T-cell (primary cell): ENCODE measurements at regions not wholly inside any gene's neighbourhood (a gene's known extent, or its start where the extent isn't known, plus 50 kb on each side); places are given as distances from the start of the nearest gene placed in this dataset.
"Not testable (repeated sequence)": the region's sequence is repeated elsewhere in the genome, so short reads cannot be mapped to it uniquely, and the experiment has no call there.

ENCODE experiments used
- ATAC-seq, 4 experiments: fragments of 200-7000 bp in 3 of 4; fragments of 150-1000 bp in 1 of 4; cut with Tn5 transposase; replicated peaks in 1 of 4; 1 replicate in 3 of 4; 2 replicates in 1 of 4; pipeline ENCODE4 v1.10.0; 2021; ENCODE audit warnings: moderate library complexity in 3 of 4, mild to moderate bottlenecking in 2 of 4, moderate number of reproducible peaks in 1 of 4
- CTCF ChIA-PET, 2 donors: fragments of 300-600 bp; sonication (Branson Sonifier 250); formaldehyde crosslinking; loops; one replicate each; lab custom pipeline; 2022; ENCODE audit warnings: antibody characterized with exemption in 2 of 2; lab: Charles Lee
- POLR2A ChIA-PET, 2 donors: fragments of 300-600 bp; sonication (Branson Sonifier 250); formaldehyde crosslinking; loops; one replicate each; lab custom pipeline; 2022; ENCODE audit warnings: antibody characterized with exemption in 2 of 2; lab: Charles Lee
- DNase-seq, 35 experiments: peaks; one replicate each; pipeline versions ENCODE4 v3.0.0 to v3.0.0-alpha.2; 2013 to 2023
- H3K27ac ChIP-seq: one replicate; pipeline ENCODE4 v1.5.1; 2013; ENCODE audit warnings: low read length
- H3K27me3 ChIP-seq, 2 experiments: replicated peaks in 1 of 2; 1 replicate in 1 of 2; 2 replicates in 1 of 2; pipeline versions ENCODE4 v1.6.1 to v1.7.0; 2013; ENCODE audit warnings: low read length in 1 of 2, mixed read lengths in 1 of 2; ENCODE audit not compliant: control insufficient read depth in 2 of 2, insufficient read depth in 2 of 2; ENCODE audit errors: extremely low read depth in 1 of 2
- H3K36me3 ChIP-seq, 2 donors: 1 replicate in 1 of 2; 2 replicates in 1 of 2; pipeline versions ENCODE4 v1.6.1 to v1.7.0; 2013; ENCODE audit warnings: low read length in 1 of 2; ENCODE audit not compliant: control insufficient read depth in 2 of 2, insufficient read depth in 1 of 2; ENCODE audit errors: extremely low read depth in 1 of 2
- H3K4me1 ChIP-seq, 2 experiments: 1 replicate in 1 of 2; 2 replicates in 1 of 2; pipeline versions ENCODE4 v1.6.1 to v1.7.0; 2013; ENCODE audit warnings: low read length in 2 of 2, mixed read lengths in 1 of 2; ENCODE audit not compliant: insufficient read depth in 2 of 2, control insufficient read depth in 1 of 2; ENCODE audit errors: extremely low read depth in 1 of 2
- H3K4me3 ChIP-seq, 2 donors: 1 replicate in 1 of 2; 2 replicates in 1 of 2; pipeline versions ENCODE4 v1.5.1 to v1.7.0; 2013; ENCODE audit warnings: mild to moderate bottlenecking in 2 of 2, low read length in 1 of 2, moderate library complexity in 1 of 2; ENCODE audit not compliant: control insufficient read depth in 1 of 2; ENCODE audit errors: extremely low read depth in 1 of 2
- H3K9me3 ChIP-seq: 2 replicates; pipeline ENCODE4 v1.7.0; 2013
- H3K27ac Mint-ChIP-seq, 2 donors: one replicate each; pipeline ENCODE4 v1.8.0; 2020 to 2021; ENCODE audit warnings: mild to moderate bottlenecking in 2 of 2, mixed read lengths in 2 of 2
- H3K27me3 Mint-ChIP-seq, 2 donors: one replicate each; pipeline ENCODE4 v1.8.0; 2021 to 2022; ENCODE audit warnings: mixed read lengths in 2 of 2
- H3K36me3 Mint-ChIP-seq: one replicate; pipeline ENCODE4 v1.8.0; 2021; ENCODE audit warnings: mixed read lengths
- H3K4me1 Mint-ChIP-seq, 3 donors: one replicate each; pipeline ENCODE4 v1.8.0; 2020 to 2022; ENCODE audit warnings: mixed read lengths in 3 of 3, mild to moderate bottlenecking in 1 of 3
- H3K4me3 Mint-ChIP-seq, 3 donors: one replicate each; pipeline ENCODE4 v1.8.0; 2020 to 2022; ENCODE audit warnings: mild to moderate bottlenecking in 3 of 3, mixed read lengths in 3 of 3, moderate library complexity in 3 of 3
- H3K9me3 Mint-ChIP-seq, 3 donors: one replicate each; pipeline ENCODE4 v1.8.0; 2020 to 2022; ENCODE audit warnings: mixed read lengths in 3 of 3
- WGBS: methylation state at CpG from one replicate; pipeline ENCODE4 v1.1.5; 2013; ENCODE audit warnings: missing lambda C conversion rate; ENCODE audit not compliant: insufficient coverage; 5-methylcytosine and 5-hydroxymethylcytosine counted together

- DNase-seq (peak in 1 of 35 experiments; percentile 3), ATAC-seq (no peak)
- ChIA-PET POLR2A (no interaction called here), CTCF (interaction anchor here in 1 of 2 donors (0.7 kb wide), 1 partner anchor 248 kb away, joined by 3 read pairs; no protein-coding TSS in a partner anchor)
- H3K9me3 ChIP-seq: no peaks in the 10 kb centered on the region
- H3K4me1 Mint-ChIP-seq: no peaks in the 10 kb centered on the region
- H3K27me3 ChIP-seq: peaks cover 0 to 12% of the 10 kb centered on the region in 2 experiments
- H3K9me3 Mint-ChIP-seq: no peaks in the 10 kb centered on the region
- no peak overlapping the region for H3K4me3 Mint-ChIP-seq
- 91% methylated on average over 7 of the region's 11 CpGs for WGBS
- H3K4me3 ChIP-seq: no peak overlapping the region
- H3K36me3 Mint-ChIP-seq: no peaks in the 10 kb centered on the region
- H3K27me3 Mint-ChIP-seq: peaks cover 3 to 8% of the 10 kb centered on the region in 2 donors
- H3K4me1 ChIP-seq: no peaks in the 10 kb centered on the region
- no peak overlapping the region for H3K27ac Mint-ChIP-seq
- no peak overlapping the region for H3K27ac ChIP-seq
- H3K36me3 ChIP-seq: no peaks in the 10 kb centered on the region
Observed at GRCh38 chr9:89854715-89855475, 250.1 kb downstream of the GADD45G start.

GRCh38 chr9:89856296-89856695 is 251.5 kb downstream of the GADD45G start:
- CTCF ChIA-PET, H3K4me3 ChIP-seq, H3K9me3 Mint-ChIP-seq, H3K4me1 ChIP-seq, H3K27ac Mint-ChIP-seq, H3K27ac ChIP-seq, POLR2A ChIA-PET, H3K4me3 Mint-ChIP-seq, DNase-seq, H3K36me3 ChIP-seq, ATAC-seq, H3K36me3 Mint-ChIP-seq, H3K9me3 ChIP-seq, H3K4me1 Mint-ChIP-seq: not testable (repeated sequence)
- H3K27me3 ChIP-seq: peaks cover 0 to 11% of the 10 kb centered on the region in 2 experiments
- 82% methylated on average over 3 of the region's 5 CpGs for WGBS
- H3K27me3 Mint-ChIP-seq: peaks cover 0 to 14% of the 10 kb centered on the region in 2 donors

GRCh38 chr9:89856950-89857349 is 252.1 kb downstream of the GADD45G start:
- H3K27me3 Mint-ChIP-seq: peaks cover 0 to 14% of the 10 kb centered on the region in 2 donors
- ATAC-seq, DNase-seq, CTCF ChIA-PET, H3K4me1 Mint-ChIP-seq, H3K9me3 Mint-ChIP-seq, H3K9me3 ChIP-seq, H3K36me3 Mint-ChIP-seq, H3K36me3 ChIP-seq, H3K27ac ChIP-seq, POLR2A ChIA-PET, H3K4me3 ChIP-seq, H3K4me1 ChIP-seq, H3K27ac Mint-ChIP-seq, H3K4me3 Mint-ChIP-seq: not testable (repeated sequence)
- peaks cover 0 to 13% of the 10 kb centered on the region in 2 experiments for H3K27me3 ChIP-seq

- H3K4me1 ChIP-seq, H3K9me3 ChIP-seq, H3K4me3 ChIP-seq, H3K27me3 ChIP-seq, H3K36me3 Mint-ChIP-seq, H3K27ac Mint-ChIP-seq, DNase-seq, H3K36me3 ChIP-seq, POLR2A ChIA-PET, H3K4me3 Mint-ChIP-seq, ATAC-seq, H3K27ac ChIP-seq, H3K9me3 Mint-ChIP-seq, H3K4me1 Mint-ChIP-seq, CTCF ChIA-PET: not testable (repeated sequence)
- H3K27me3 Mint-ChIP-seq: peaks cover 0 to 13% of the 10 kb centered on the region in 2 donors
- 98% methylated on average over 5 of the region's 7 CpGs for WGBS
Observed at GRCh38 chr9:89859842-89860241, 255.0 kb downstream of the GADD45G start.

GRCh38 chr9:89861371-89861770 is 256.6 kb downstream of the GADD45G start:
- H3K36me3 ChIP-seq, H3K4me3 ChIP-seq, H3K36me3 Mint-ChIP-seq, H3K27ac ChIP-seq, CTCF ChIA-PET, H3K9me3 ChIP-seq, POLR2A ChIA-PET, H3K27me3 ChIP-seq, H3K9me3 Mint-ChIP-seq, H3K27me3 Mint-ChIP-seq, H3K4me3 Mint-ChIP-seq, DNase-seq, ATAC-seq, H3K4me1 ChIP-seq, H3K27ac Mint-ChIP-seq, H3K4me1 Mint-ChIP-seq: not testable (repeated sequence)
- 57% methylated on average over 2 of the region's 5 CpGs for WGBS

- no peak for ATAC-seq
Observed at GRCh38 chr9:89862316-89862715, 257.5 kb downstream of the GADD45G start.

More at GRCh38 chr9:89862316-89862715, 257.5 kb downstream of the GADD45G start:
- Mint-ChIP-seq H3K36me3 (no peaks in the 10 kb centered on the region), H3K27me3 (peaks cover 0 to 9% of the 10 kb centered on the region in 2 donors), H3K9me3 (no peaks in the 10 kb centered on the region), H3K27ac (no peak overlapping the region), H3K4me3 (no peak overlapping the region), H3K4me1 (no peaks in the 10 kb centered on the region)
- no peak for DNase-seq
- H3K27ac ChIP-seq: no peak overlapping the region
- ChIA-PET POLR2A (no interaction called here), CTCF (no interaction called here)
- H3K4me3 ChIP-seq: no peak overlapping the region
- H3K9me3 ChIP-seq: no peaks in the 10 kb centered on the region
- peaks cover 0 to 3% of the 10 kb centered on the region in 2 experiments for H3K27me3 ChIP-seq
- WGBS: 67% methylated on average over 1 of the region's 4 CpGs
- H3K36me3 ChIP-seq: no peaks in the 10 kb centered on the region
- no peaks in the 10 kb centered on the region for H3K4me1 ChIP-seq
